ENCODE measurements at regions not wholly inside any gene's neighbourhood (a gene's known extent, or its start where the extent isn't known, plus 50 kb on each side); places are given as distances from the start of the nearest gene placed in this dataset.

DNA sequence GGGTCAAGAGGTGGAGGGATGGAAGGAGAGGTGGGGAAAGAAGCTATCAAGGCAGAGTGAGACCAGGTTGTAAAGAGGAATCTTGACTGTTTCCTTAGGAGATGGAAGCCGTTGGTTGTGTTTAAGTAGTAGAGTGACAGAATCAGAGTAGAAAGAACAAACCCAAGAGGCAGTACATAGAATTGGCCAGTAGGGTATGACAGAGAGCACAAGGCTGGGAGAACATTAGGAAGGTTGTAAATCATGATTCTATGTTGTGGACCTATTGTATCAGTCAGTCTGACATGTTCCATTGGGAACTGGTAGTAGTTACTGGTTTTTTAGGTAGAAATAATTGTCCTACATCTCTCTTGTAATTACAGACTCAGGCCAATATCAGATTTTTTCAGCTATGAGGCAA, 486.9 kb upstream of the USP24 start:
- no peak overlapping the region for H3K27ac ChIP-seq (ENCODE audit: low read depth, low read length)
- POLR2A ChIA-PET: no interaction called here
- CTCF ChIA-PET: interaction anchor here (1.2 to 1.5 kb wide), 3 partner anchors 8 to 326 kb away, joined by 3 to 4 read pairs (median 3); no protein-coding TSS in a partner anchor
- H3K9me3 ChIP-seq (ENCODE audit: control insufficient read depth, insufficient read depth, low read length): no peaks in the 10 kb centered on the region
- H3K4me3 ChIP-seq (ENCODE audit: low read depth, low read length): no peak overlapping the region
- TF ChIP-seq, protein P1, sequence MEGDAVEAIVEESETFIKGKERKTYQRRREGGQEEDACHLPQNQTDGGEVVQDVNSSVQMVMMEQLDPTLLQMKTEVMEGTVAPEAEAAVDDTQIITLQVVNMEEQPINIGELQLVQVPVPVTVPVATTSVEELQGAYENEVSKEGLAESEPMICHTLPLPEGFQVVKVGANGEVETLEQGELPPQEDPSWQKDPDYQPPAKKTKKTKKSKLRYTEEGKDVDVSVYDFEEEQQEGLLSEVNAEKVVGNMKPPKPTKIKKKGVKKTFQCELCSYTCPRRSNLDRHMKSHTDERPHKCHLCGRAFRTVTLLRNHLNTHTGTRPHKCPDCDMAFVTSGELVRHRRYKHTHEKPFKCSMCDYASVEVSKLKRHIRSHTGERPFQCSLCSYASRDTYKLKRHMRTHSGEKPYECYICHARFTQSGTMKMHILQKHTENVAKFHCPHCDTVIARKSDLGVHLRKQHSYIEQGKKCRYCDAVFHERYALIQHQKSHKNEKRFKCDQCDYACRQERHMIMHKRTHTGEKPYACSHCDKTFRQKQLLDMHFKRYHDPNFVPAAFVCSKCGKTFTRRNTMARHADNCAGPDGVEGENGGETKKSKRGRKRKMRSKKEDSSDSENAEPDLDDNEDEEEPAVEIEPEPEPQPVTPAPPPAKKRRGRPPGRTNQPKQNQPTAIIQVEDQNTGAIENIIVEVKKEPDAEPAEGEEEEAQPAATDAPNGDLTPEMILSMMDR (IDR thresholded peaks at IDR 0.05; ENCODE audit: low read depth, low read length): peak; percentile 63
- H3K27me3 ChIP-seq (ENCODE audit: control insufficient read depth, insufficient read depth, low read length): no peaks in the 10 kb centered on the region
- DNase-seq (ENCODE audit: low read depth, low spot score): no peak

GRCh38 chr1:55700359-55701130, 485.4 kb upstream of the USP24 start:
- no peaks in the 10 kb centered on the region for H3K9me3 ChIP-seq (ENCODE audit: control insufficient read depth, insufficient read depth, low read length)
- ChIA-PET POLR2A (interaction anchor here (0.7 kb wide), 1 partner anchor 18 kb away, joined by 3 read pairs; no protein-coding TSS in a partner anchor), CTCF (interaction anchor here (0.9 to 1.5 kb wide), 3 partner anchors 10 to 325 kb away, joined by 3 to 4 read pairs (median 3); no protein-coding TSS in a partner anchor)
- no peak overlapping the region for H3K4me3 ChIP-seq (ENCODE audit: low read depth, low read length)
- DNase-seq (ENCODE audit: low read depth, low spot score): no peak
- no peaks in the 10 kb centered on the region for H3K27me3 ChIP-seq (ENCODE audit: control insufficient read depth, insufficient read depth, low read length)
- TF ChIP-seq, protein P1 (IDR thresholded peaks at IDR 0.05; ENCODE audit: low read depth, low read length): no peak
- no peak overlapping the region for H3K27ac ChIP-seq (ENCODE audit: low read depth, low read length)

DNA sequence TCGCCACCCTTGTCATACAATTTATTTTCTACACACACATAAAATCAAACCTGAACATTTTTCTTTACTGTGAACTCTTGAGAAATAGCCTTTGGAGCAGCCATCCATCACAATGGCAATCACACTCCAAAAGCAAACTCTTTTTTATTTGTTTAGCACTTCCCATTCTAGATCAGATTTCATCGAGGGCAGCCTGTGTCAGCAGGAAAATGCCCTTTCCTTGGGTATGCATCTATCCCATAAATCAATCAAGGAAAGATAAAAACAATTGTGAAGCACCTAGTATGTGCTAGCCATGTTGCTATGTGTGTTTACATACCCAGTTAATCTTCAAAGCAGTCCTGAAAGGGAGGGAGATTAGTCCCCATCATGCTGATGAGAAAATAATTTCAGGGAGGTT, 484.1 kb upstream of the USP24 start:
- TF ChIP-seq, protein P1 (IDR thresholded peaks at IDR 0.05; ENCODE audit: low read depth, low read length): no peak
- Histone ChIP-seq H3K27ac (ENCODE audit: low read depth, low read length) (no peak overlapping the region), H3K4me3 (ENCODE audit: low read depth, low read length) (no peak overlapping the region), H3K27me3 (ENCODE audit: control insufficient read depth, insufficient read depth, low read length) (no peaks in the 10 kb centered on the region), H3K9me3 (ENCODE audit: control insufficient read depth, insufficient read depth, low read length) (no peaks in the 10 kb centered on the region)
- no peak for DNase-seq (ENCODE audit: low read depth, low spot score)
- ChIA-PET CTCF (interaction anchor here (1.0 kb wide), 1 partner anchor 12 kb away, joined by 3 read pairs; no protein-coding TSS in a partner anchor), POLR2A (no interaction called here)

DNA sequence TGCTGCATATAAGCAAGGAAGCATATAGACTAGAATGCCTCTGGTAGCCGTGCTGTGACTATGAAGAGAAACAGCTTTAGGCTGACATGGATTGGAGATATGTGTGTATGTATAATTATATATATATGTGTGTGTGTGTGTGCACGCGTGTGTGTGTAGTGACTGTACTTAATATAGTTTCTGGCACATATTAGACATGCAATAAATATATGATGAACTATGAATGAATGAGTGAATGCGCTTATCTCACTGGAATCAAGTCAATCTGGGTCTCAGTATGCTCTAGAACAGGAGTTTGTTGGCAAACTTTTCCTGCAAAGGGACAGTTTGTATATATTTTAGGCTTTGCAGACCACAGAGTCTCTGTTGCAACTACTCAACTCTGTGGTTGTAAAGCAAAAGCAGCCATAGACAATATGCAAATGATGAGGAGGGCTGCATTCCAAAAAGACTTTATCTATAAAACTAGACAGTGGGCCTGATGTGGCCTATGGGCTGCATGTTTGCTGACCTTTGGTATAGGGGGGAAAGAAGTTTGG, 482.9 kb upstream of the USP24 start:
- TF ChIP-seq, protein P1 (IDR thresholded peaks at IDR 0.05; ENCODE audit: low read depth, low read length): no peak
- no peaks in the 10 kb centered on the region for H3K27me3 ChIP-seq (ENCODE audit: control insufficient read depth, insufficient read depth, low read length)
- no peaks in the 10 kb centered on the region for H3K9me3 ChIP-seq (ENCODE audit: control insufficient read depth, insufficient read depth, low read length)
- DNase-seq (ENCODE audit: low read depth, low spot score): no peak
- ChIA-PET POLR2A (no interaction called here), CTCF (interaction anchor here (1.0 kb wide), 1 partner anchor 11 kb away, joined by 3 read pairs; no protein-coding TSS in a partner anchor)
- H3K27ac ChIP-seq (ENCODE audit: low read depth, low read length): no peak overlapping the region
- H3K4me3 ChIP-seq (ENCODE audit: low read depth, low read length): no peak overlapping the region

DNA sequence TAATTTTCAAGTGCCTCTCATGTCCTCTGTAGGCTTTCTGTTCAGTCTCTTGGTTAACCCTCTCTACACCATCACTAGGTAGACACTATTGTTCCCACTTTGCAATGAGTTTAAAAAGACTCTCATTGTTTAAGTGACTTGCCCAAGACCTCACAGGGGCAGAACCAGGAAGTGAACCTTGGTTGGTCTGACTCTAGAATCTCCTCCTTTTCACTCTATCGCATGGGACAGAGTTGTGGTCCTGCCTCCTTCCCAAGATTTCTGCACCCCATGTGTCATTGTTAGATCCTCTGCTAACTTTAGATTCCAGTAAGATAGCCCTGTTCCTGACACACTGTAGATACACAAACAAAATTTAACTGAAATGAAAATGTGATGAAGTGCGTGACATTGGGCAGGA, 481.7 kb upstream of the USP24 start:
- DNase-seq (ENCODE audit: low read depth, low spot score): no peak
- POLR2A ChIA-PET: interaction anchor here (0.7 to 3.6 kb wide), 3 partner anchors 17 to 130 kb away, joined by 3 to 35 read pairs (median 3); no protein-coding TSS in a partner anchor
- Histone ChIP-seq H3K9me3 (ENCODE audit: control insufficient read depth, insufficient read depth, low read length) (no peaks in the 10 kb centered on the region), H3K4me3 (ENCODE audit: low read depth, low read length) (no peak overlapping the region), H3K27me3 (ENCODE audit: control insufficient read depth, insufficient read depth, low read length) (no peaks in the 10 kb centered on the region), H3K27ac (ENCODE audit: low read depth, low read length) (peak overlapping the region; percentile 83)
- CTCF ChIA-PET: interaction anchor here (1.0 kb wide), 1 partner anchor 321 kb away, joined by 3 read pairs; no protein-coding TSS in a partner anchor
- TF ChIP-seq, protein P1 (IDR thresholded peaks at IDR 0.05; ENCODE audit: low read depth, low read length): no peak
